Keratinocyte (primary cell): ENCODE measurements at regions not wholly inside any gene's neighbourhood (a gene's known extent, or its start where the extent isn't known, plus 50 kb on each side); places are given as distances from the start of the nearest gene placed in this dataset.

Experiments
- DNase-seq: peaks from one replicate; pipeline ENCODE4 v3.0.0-alpha.2; 2011; ENCODE audit warnings: low read depth, missing footprints, low spot score
- FAIRE-seq: peaks from 2 replicates; lab custom pipeline; 2011; peaks lifted over from hg19 to GRCh38; lab: Jason Lieb, UNC
- H2AFZ ChIP-seq: 2 replicates; pipeline ENCODE4 v1.6.0; 2012; ENCODE audit warnings: low read length, control low read depth, inconsistent platforms; ENCODE audit not compliant: control insufficient read depth
- H3K27ac ChIP-seq: 2 replicates; pipeline ENCODE4 v1.5.1; 2011; ENCODE audit warnings: low read length; ENCODE audit not compliant: control insufficient read depth, insufficient read depth
- H3K27me3 ChIP-seq: 3 replicates; pipeline ENCODE4 v1.6.0; 2011; ENCODE audit warnings: low read length; ENCODE audit not compliant: control insufficient read depth, insufficient read depth; ENCODE audit errors: extremely low read depth
- H3K36me3 ChIP-seq, 2 experiments: 2 replicates in 1 of 2; 3 replicates in 1 of 2; pipeline ENCODE4 v1.5.1; 2011; ENCODE audit warnings: low read length in 2 of 2, mild to moderate bottlenecking in 1 of 2; ENCODE audit not compliant: control insufficient read depth in 2 of 2, insufficient read depth in 2 of 2; ENCODE audit errors: extremely low read depth in 1 of 2
- H3K4me1 ChIP-seq: 3 replicates; pipeline ENCODE4 v1.5.1; 2011; ENCODE audit warnings: low read length; ENCODE audit not compliant: control insufficient read depth, insufficient read depth; ENCODE audit errors: extremely low read depth
- H3K4me2 ChIP-seq: 3 replicates; pipeline ENCODE4 v1.6.0; 2011; ENCODE audit warnings: low read depth, low read length; ENCODE audit not compliant: control insufficient read depth, insufficient read depth; ENCODE audit errors: extremely low read depth
- H3K4me3 ChIP-seq, 3 experiments: fragments of 200-600 bp in 1 of 3; sonication (generic) in 1 of 3; 2 replicates in 2 of 3; 3 replicates in 1 of 3; pipeline ENCODE4 v1.5.1; 2011 to 2016; ENCODE audit warnings: low read length in 3 of 3, mild to moderate bottlenecking in 3 of 3, control low read depth in 2 of 3, inconsistent platforms in 1 of 3, low read depth in 1 of 3, mixed read lengths in 1 of 3, mixed run types in 1 of 3, moderate library complexity in 1 of 3; ENCODE audit not compliant: control insufficient read depth in 2 of 3, insufficient read depth in 2 of 3; ENCODE audit errors: extremely low read depth in 1 of 3
- H3K79me2 ChIP-seq: 2 replicates; pipeline ENCODE4 v1.6.0; 2012; ENCODE audit warnings: low read length; ENCODE audit not compliant: control insufficient read depth, insufficient read depth
- H3K9ac ChIP-seq: 3 replicates; pipeline ENCODE4 v1.6.0; 2011; ENCODE audit warnings: low read length; ENCODE audit not compliant: control insufficient read depth, insufficient read depth; ENCODE audit errors: extremely low read depth
- H3K9me1 ChIP-seq: 3 replicates; pipeline ENCODE4 v1.6.0; 2011; ENCODE audit warnings: low read length; ENCODE audit not compliant: control insufficient read depth, insufficient read depth; ENCODE audit errors: extremely low read depth
- H3K9me3 ChIP-seq: 2 replicates; pipeline ENCODE4 v1.5.1; 2012; ENCODE audit warnings: low read depth, low read length; ENCODE audit not compliant: control insufficient read depth
- H4K20me1 ChIP-seq: 3 replicates; pipeline ENCODE4 v1.6.0; 2011; ENCODE audit warnings: low read length; ENCODE audit not compliant: control insufficient read depth, insufficient read depth; ENCODE audit errors: extremely low read depth
- EZH2 ChIP-seq: IDR thresholded peaks from one replicate; pipeline ENCODE4 v1.6.1; 2012; ENCODE audit warnings: inconsistent platforms, mild to moderate bottlenecking, low read length, moderate library complexity
- dilution Hi-C: fragments of 300-500 bp; cut with MboI; formaldehyde crosslinking; loops from one replicate; pipeline ENCODE4 v1.7.0; 2020; ENCODE audit warnings: low sequenced_read_pairs; ENCODE audit not compliant: extremely low pct_ligation_motif_present
- TF ChIP-seq, protein P1 (sequence below), 3 experiments: IDR thresholded peaks in 1 of 3; conservative IDR thresholded peaks in 1 of 3; optimal IDR thresholded peaks in 1 of 3; 2 replicates in 2 of 3; 3 replicates in 1 of 3; pipeline versions ENCODE3 to v1.5.1; 2011; ENCODE audit warnings: low read length in 3 of 3, mild to moderate bottlenecking in 3 of 3, moderate library complexity in 2 of 3, control low read depth in 1 of 3, inconsistent platforms in 1 of 3; ENCODE audit not compliant: insufficient read depth in 2 of 3; ENCODE audit errors: extremely low read depth in 1 of 3

DNA sequence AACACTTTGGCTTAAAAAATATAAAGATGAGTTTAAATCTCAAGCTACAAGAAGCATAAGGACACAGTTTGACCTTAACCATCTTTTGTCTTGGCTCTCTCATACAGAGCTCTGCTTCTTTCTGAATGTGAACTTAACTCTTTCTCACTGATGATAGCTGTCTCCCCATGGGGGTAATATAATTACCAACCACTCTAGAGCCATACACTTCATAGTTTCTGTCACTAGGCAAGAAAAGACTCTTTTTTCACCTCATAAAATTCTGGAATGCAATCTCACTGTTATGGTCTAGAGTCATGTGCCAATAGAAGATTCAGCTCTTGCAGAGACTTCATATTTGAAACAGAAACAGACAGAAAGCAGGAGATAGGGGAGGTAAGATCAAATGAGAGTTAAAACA lies 481.7 kb upstream of the AGA start:
- no peak for TF ChIP-seq EZH2
- TF ChIP-seq, protein P1, sequence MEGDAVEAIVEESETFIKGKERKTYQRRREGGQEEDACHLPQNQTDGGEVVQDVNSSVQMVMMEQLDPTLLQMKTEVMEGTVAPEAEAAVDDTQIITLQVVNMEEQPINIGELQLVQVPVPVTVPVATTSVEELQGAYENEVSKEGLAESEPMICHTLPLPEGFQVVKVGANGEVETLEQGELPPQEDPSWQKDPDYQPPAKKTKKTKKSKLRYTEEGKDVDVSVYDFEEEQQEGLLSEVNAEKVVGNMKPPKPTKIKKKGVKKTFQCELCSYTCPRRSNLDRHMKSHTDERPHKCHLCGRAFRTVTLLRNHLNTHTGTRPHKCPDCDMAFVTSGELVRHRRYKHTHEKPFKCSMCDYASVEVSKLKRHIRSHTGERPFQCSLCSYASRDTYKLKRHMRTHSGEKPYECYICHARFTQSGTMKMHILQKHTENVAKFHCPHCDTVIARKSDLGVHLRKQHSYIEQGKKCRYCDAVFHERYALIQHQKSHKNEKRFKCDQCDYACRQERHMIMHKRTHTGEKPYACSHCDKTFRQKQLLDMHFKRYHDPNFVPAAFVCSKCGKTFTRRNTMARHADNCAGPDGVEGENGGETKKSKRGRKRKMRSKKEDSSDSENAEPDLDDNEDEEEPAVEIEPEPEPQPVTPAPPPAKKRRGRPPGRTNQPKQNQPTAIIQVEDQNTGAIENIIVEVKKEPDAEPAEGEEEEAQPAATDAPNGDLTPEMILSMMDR (optimal IDR thresholded peaks at IDR 0.05 in 1 of 3, IDR thresholded peaks at IDR 0.05 in 1 of 3, conservative IDR thresholded peaks at IDR 0.05 in 1 of 3; ENCODE audit: extremely low read depth in 1 of 3, insufficient read depth in 2 of 3, low read length in 3 of 3), result no peak
- Histone ChIP-seq H3K9ac (no peak overlapping the region), H3K4me2 (no peak overlapping the region), H3K9me1 (no peaks in the 10 kb centered on the region), H3K79me2 (no peaks in the 10 kb centered on the region), H3K27me3 (no peaks in the 10 kb centered on the region), H3K4me1 (no peaks in the 10 kb centered on the region), H3K27ac (no peak overlapping the region), H4K20me1 (no peaks in the 10 kb centered on the region), H3K9me3 (no peaks in the 10 kb centered on the region), H2AFZ (no peak overlapping the region), H3K36me3 (no peaks in the 10 kb centered on the region), H3K4me3 (no peak overlapping the region)
- dilution Hi-C loops, result no loop called here
- FAIRE-seq (no peak), DNase-seq (no peak)

DNA sequence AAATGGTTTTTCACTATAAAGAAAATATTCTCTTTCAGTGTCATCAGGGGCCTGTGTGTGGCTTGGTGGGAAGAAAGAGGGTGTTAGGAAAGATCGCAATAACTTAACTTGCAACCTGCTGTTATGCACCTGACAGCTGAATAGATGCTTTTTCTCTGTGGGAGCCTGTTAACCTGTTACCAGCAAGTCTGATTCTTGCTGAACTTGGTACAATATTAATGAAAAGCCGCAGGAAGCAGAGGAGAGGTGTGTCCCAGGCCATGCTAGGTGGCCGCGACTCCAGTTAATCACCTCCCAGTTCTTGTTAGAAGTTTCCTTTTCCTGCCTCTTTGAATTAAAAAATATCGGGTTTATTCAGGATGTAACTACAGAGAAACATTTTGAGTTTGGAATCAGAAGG lies 494.8 kb upstream of the AGA start:
- Histone ChIP-seq H3K36me3 (no peaks in the 10 kb centered on the region), H3K4me3 (no peak overlapping the region), H3K9me3 (no peaks in the 10 kb centered on the region), H3K4me1 (no peaks in the 10 kb centered on the region), H2AFZ (no peak overlapping the region), H3K27ac (no peak overlapping the region), H4K20me1 (no peaks in the 10 kb centered on the region), H3K4me2 (no peak overlapping the region), H3K9ac (no peak overlapping the region), H3K27me3 (no peaks in the 10 kb centered on the region), H3K9me1 (no peaks in the 10 kb centered on the region), H3K79me2 (no peaks in the 10 kb centered on the region)
- FAIRE-seq (no peak), DNase-seq (no peak)
- no peak for TF ChIP-seq EZH2
- dilution Hi-C loops, result no loop called here

DNA sequence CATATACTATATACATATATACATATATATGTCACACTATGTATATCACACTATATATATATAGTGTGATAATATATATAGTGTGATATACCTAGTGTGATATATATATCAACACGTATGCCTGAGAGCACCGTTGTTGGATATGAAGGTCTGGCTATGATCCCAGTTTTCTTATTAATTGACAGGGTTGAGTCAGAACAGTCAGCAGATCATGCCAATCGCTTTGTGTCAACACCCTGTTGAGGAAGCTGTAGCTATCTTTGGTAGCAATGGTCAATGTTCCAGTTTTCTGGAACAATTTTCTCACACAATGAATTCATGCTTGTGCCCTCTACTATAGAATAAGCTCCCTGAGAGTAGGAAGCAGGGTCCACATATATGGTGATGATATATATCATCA lies 496.0 kb upstream of the AGA start:
- DNase-seq (no peak), FAIRE-seq (no peak)
- H2AFZ ChIP-seq, result no peak overlapping the region
- H3K4me1 ChIP-seq, result no peaks in the 10 kb centered on the region
- H4K20me1 ChIP-seq, result no peaks in the 10 kb centered on the region
- H3K27me3 ChIP-seq, result no peaks in the 10 kb centered on the region
- no peak overlapping the region for H3K4me2 ChIP-seq
- no peak overlapping the region for H3K4me3 ChIP-seq
- H3K79me2 ChIP-seq, result no peaks in the 10 kb centered on the region
- H3K9me1 ChIP-seq, result no peaks in the 10 kb centered on the region
- dilution Hi-C loops, result no loop called here
- no peak for TF ChIP-seq EZH2
- TF ChIP-seq, protein P1 (optimal IDR thresholded peaks at IDR 0.05 in 1 of 3, IDR thresholded peaks at IDR 0.05 in 1 of 3, conservative IDR thresholded peaks at IDR 0.05 in 1 of 3; ENCODE audit: extremely low read depth in 1 of 3, insufficient read depth in 2 of 3, low read length in 3 of 3), result no peak
- H3K9ac ChIP-seq, result no peak overlapping the region
- no peaks in the 10 kb centered on the region for H3K36me3 ChIP-seq
- no peak overlapping the region for H3K27ac ChIP-seq
- no peaks in the 10 kb centered on the region for H3K9me3 ChIP-seq
